ENCODE measurements at regions not wholly inside any gene's neighbourhood (a gene's known extent, or its start where the extent isn't known, plus 50 kb on each side); places are given as distances from the start of the nearest gene placed in this dataset.

GRCh38 chr11:121773076-121773475 is 320.3 kb upstream of the SORL1-AS1 start:
- POLR2A ChIA-PET: no interaction called here
- DNase-seq (ENCODE audit: low spot score): no peak
- TF ChIP-seq EZH2phosphoT487 (IDR thresholded peaks at IDR 0.05; ENCODE audit: borderline replicate concordance, low read depth, low read length): no peak
- TF ChIP-seq, protein P1, sequence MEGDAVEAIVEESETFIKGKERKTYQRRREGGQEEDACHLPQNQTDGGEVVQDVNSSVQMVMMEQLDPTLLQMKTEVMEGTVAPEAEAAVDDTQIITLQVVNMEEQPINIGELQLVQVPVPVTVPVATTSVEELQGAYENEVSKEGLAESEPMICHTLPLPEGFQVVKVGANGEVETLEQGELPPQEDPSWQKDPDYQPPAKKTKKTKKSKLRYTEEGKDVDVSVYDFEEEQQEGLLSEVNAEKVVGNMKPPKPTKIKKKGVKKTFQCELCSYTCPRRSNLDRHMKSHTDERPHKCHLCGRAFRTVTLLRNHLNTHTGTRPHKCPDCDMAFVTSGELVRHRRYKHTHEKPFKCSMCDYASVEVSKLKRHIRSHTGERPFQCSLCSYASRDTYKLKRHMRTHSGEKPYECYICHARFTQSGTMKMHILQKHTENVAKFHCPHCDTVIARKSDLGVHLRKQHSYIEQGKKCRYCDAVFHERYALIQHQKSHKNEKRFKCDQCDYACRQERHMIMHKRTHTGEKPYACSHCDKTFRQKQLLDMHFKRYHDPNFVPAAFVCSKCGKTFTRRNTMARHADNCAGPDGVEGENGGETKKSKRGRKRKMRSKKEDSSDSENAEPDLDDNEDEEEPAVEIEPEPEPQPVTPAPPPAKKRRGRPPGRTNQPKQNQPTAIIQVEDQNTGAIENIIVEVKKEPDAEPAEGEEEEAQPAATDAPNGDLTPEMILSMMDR (conservative IDR thresholded peaks at IDR 0.05; ENCODE audit: low read length): no peak
- Histone ChIP-seq H3K9me3 (ENCODE audit: low read length) (no peaks in the 10 kb centered on the region), H3K36me3 (ENCODE audit: insufficient read depth, low read length) (no peaks in the 10 kb centered on the region), H3K4me1 (ENCODE audit: insufficient read depth, low read length, poor library complexity, severe bottlenecking) (no peaks in the 10 kb centered on the region), H4K20me1 (ENCODE audit: insufficient read depth, low read length) (no peaks in the 10 kb centered on the region), H2AFZ (ENCODE audit: low read length) (no peak overlapping the region), H3K79me2 (ENCODE audit: insufficient read depth, low read depth, low read length) (no peaks in the 10 kb centered on the region), H3K27ac (ENCODE audit: low read depth, low read length, poor library complexity, severe bottlenecking) (no peak overlapping the region), H3K4me2 (ENCODE audit: low read length) (no peak overlapping the region), H3K4me3 (ENCODE audit: low read depth, low read length, poor library complexity, severe bottlenecking) (no peak overlapping the region), H3K9me2 (ENCODE audit: insufficient read depth, low read length) (no peaks in the 10 kb centered on the region)
- no TSS peak for BruUV-seq (replicated peaks)
- CTCF ChIA-PET (ENCODE audit: unreplicated experiment): no interaction called here
- intact Hi-C loops (cut with micrococcal nuclease; ENCODE audit: unreplicated experiment): no loop called here

- DNase-seq (ENCODE audit: low spot score): no peak
- Histone ChIP-seq H3K27ac (ENCODE audit: low read depth, low read length, poor library complexity, severe bottlenecking) (no peak overlapping the region), H3K9me3 (ENCODE audit: low read length) (no peaks in the 10 kb centered on the region), H3K4me3 (ENCODE audit: low read depth, low read length, poor library complexity, severe bottlenecking) (no peak overlapping the region), H4K20me1 (ENCODE audit: insufficient read depth, low read length) (no peaks in the 10 kb centered on the region), H3K36me3 (ENCODE audit: insufficient read depth, low read length) (no peaks in the 10 kb centered on the region), H2AFZ (ENCODE audit: low read length) (no peak overlapping the region), H3K4me2 (ENCODE audit: low read length) (no peak overlapping the region), H3K79me2 (ENCODE audit: insufficient read depth, low read depth, low read length) (no peaks in the 10 kb centered on the region), H3K4me1 (ENCODE audit: insufficient read depth, low read length, poor library complexity, severe bottlenecking) (no peaks in the 10 kb centered on the region), H3K9me2 (ENCODE audit: insufficient read depth, low read length) (no peaks in the 10 kb centered on the region)
- ChIA-PET POLR2A (interaction anchor here (0.5 kb wide), 1 partner anchor 41 kb away, joined by 4 read pairs; no protein-coding TSS in a partner anchor), CTCF (ENCODE audit: unreplicated experiment) (no interaction called here)
- no TSS peak for BruUV-seq (replicated peaks)
- no peak for TF ChIP-seq EZH2phosphoT487 (IDR thresholded peaks at IDR 0.05; ENCODE audit: borderline replicate concordance, low read depth, low read length)
- TF ChIP-seq, protein P1 (conservative IDR thresholded peaks at IDR 0.05; ENCODE audit: low read length): no peak
- intact Hi-C loops (cut with micrococcal nuclease; ENCODE audit: unreplicated experiment): no loop called here
These were observed 318.3 kb upstream of the SORL1-AS1 start for GRCh38 chr11:121770939-121771595.

- Histone ChIP-seq H3K9me3 (ENCODE audit: low read length) (no peaks in the 10 kb centered on the region), H3K36me3 (ENCODE audit: insufficient read depth, low read length) (no peaks in the 10 kb centered on the region), H2AFZ (ENCODE audit: low read length) (no peak overlapping the region), H3K4me3 (ENCODE audit: low read depth, low read length, poor library complexity, severe bottlenecking) (no peak overlapping the region), H3K27ac (ENCODE audit: low read depth, low read length, poor library complexity, severe bottlenecking) (no peak overlapping the region), H3K4me1 (ENCODE audit: insufficient read depth, low read length, poor library complexity, severe bottlenecking) (peaks cover under 1% of the 10 kb centered on the region), H4K20me1 (ENCODE audit: insufficient read depth, low read length) (no peaks in the 10 kb centered on the region), H3K4me2 (ENCODE audit: low read length) (no peak overlapping the region), H3K79me2 (ENCODE audit: insufficient read depth, low read depth, low read length) (no peaks in the 10 kb centered on the region), H3K9me2 (ENCODE audit: insufficient read depth, low read length) (no peaks in the 10 kb centered on the region)
- CTCF ChIA-PET (ENCODE audit: unreplicated experiment): no interaction called here
- intact Hi-C loops (cut with micrococcal nuclease; ENCODE audit: unreplicated experiment): no loop called here
- DNase-seq (ENCODE audit: low spot score): no peak
- no TSS peak for BruUV-seq (replicated peaks)
- POLR2A ChIA-PET: no interaction called here
- no peak for TF ChIP-seq EZH2phosphoT487 (IDR thresholded peaks at IDR 0.05; ENCODE audit: borderline replicate concordance, low read depth, low read length)
- TF ChIP-seq, protein P1 (conservative IDR thresholded peaks at IDR 0.05; ENCODE audit: low read length): no peak
These were observed 316.4 kb upstream of the SORL1-AS1 start for GRCh38 chr11:121769191-121769590.
